BLaER1 (cell line): ENCODE measurements at regions not wholly inside any gene's neighbourhood (a gene's known extent, or its start where the extent isn't known, plus 50 kb on each side); places are given as distances from the start of the nearest gene placed in this dataset.

ENCODE experiments used
- H3K27ac ChIP-seq: shearing (Covaris generic); formaldehyde crosslinking; 2 replicates; pipeline ENCODE4 v1.8.1; 2022
- H3K27me3 ChIP-seq: shearing (Covaris generic); formaldehyde crosslinking; 2 replicates; pipeline ENCODE4 v1.8.1; 2022
- H3K36me3 ChIP-seq: shearing (Covaris generic); formaldehyde crosslinking; 2 replicates; pipeline ENCODE4 v1.8.1; 2022
- H3K4me1 ChIP-seq: shearing (Covaris generic); formaldehyde crosslinking; 2 replicates; pipeline ENCODE4 v1.8.1; 2022
- H3K4me2 ChIP-seq: shearing (Covaris generic); formaldehyde crosslinking; 2 replicates; pipeline ENCODE4 v1.8.1; 2022
- H3K4me3 ChIP-seq: shearing (Covaris generic); formaldehyde crosslinking; 2 replicates; pipeline ENCODE4 v1.8.1; 2022
- H3K9ac ChIP-seq: shearing (Covaris generic); formaldehyde crosslinking; 2 replicates; pipeline ENCODE4 v1.8.1; 2022
- H3K9me3 ChIP-seq: shearing (Covaris generic); formaldehyde crosslinking; 2 replicates; pipeline ENCODE4 v1.8.1; 2022
- H4K20me1 ChIP-seq: shearing (Covaris generic); formaldehyde crosslinking; 2 replicates; pipeline ENCODE4 v1.8.1; 2022
- Cebpa-rat ChIP-seq: shearing (Covaris generic); IDR thresholded peaks from 2 replicates; pipeline ENCODE4 v1.8.1; 2022

- Histone ChIP-seq H3K27ac (no peak overlapping the region), H3K4me1 (no peaks in the 10 kb centered on the region), H3K4me2 (no peak overlapping the region), H3K9me3 (no peaks in the 10 kb centered on the region), H3K36me3 (no peaks in the 10 kb centered on the region), H3K9ac (no peak overlapping the region), H3K4me3 (no peak overlapping the region), H4K20me1 (no peaks in the 10 kb centered on the region), H3K27me3 (no peaks in the 10 kb centered on the region)
- TF ChIP-seq Cebpa-rat = no peak
Observed at GRCh38 chr12:85688837-85689236, 147.4 kb downstream of the RASSF9 start.

- Histone ChIP-seq H3K9ac (no peak overlapping the region), H3K4me3 (no peak overlapping the region), H3K27ac (no peak overlapping the region), H3K4me2 (no peak overlapping the region), H4K20me1 (no peaks in the 10 kb centered on the region), H3K4me1 (no peaks in the 10 kb centered on the region), H3K27me3 (no peaks in the 10 kb centered on the region), H3K9me3 (no peaks in the 10 kb centered on the region), H3K36me3 (no peaks in the 10 kb centered on the region)
- no peak for TF ChIP-seq Cebpa-rat
Observed at GRCh38 chr12:85690146-85690545, 146.1 kb downstream of the RASSF9 start.

- H3K4me3 ChIP-seq = no peak overlapping the region
Observed at GRCh38 chr12:85693093-85693665, 143.0 kb downstream of the RASSF9 start.

DNA sequence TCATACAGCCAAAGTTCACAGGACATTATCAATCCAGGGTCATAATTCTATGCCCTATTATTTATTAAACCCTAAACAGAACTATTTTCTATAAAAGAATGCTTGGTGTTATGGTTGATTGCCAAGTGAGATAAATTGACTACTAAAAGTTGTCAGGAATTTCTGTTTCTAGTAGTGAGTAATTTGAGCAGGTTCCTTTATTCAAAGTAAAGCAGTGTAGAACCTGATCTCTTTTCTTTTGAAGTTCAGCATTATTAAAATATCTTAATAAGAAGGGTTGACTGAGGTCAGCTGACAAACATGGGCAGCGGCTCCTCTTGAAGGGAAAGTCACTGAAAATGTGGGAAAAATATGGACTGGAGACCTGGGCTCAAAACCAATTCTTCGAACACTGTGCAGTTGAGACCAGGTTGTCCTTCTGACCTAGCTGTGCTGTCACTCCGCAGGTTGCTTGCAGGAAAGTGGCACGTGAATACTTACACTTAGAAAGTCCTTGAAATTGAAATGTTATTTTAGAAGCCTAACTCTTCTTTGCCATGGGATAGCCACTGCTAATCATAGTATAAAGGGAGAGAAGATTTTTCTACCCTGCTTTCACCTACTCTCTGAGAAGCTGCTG is 141.0 kb downstream of the RASSF9 start:
- Histone ChIP-seq H3K4me1 (no peaks in the 10 kb centered on the region), H4K20me1 (no peaks in the 10 kb centered on the region), H3K36me3 (no peaks in the 10 kb centered on the region), H3K27ac (no peak overlapping the region), H3K4me3 (no peak overlapping the region), H3K27me3 (no peaks in the 10 kb centered on the region), H3K4me2 (no peak overlapping the region), H3K9ac (no peak overlapping the region), H3K9me3 (no peaks in the 10 kb centered on the region)
- no peak for TF ChIP-seq Cebpa-rat

More at GRCh38 chr12:85693093-85693665, 143.0 kb downstream of the RASSF9 start:
- no peak overlapping the region for H3K9ac ChIP-seq
- no peaks in the 10 kb centered on the region for H3K27me3 ChIP-seq
- no peaks in the 10 kb centered on the region for H3K4me1 ChIP-seq
- TF ChIP-seq Cebpa-rat = no peak
- H3K36me3 ChIP-seq = no peaks in the 10 kb centered on the region
- no peak overlapping the region for H3K4me2 ChIP-seq
- no peaks in the 10 kb centered on the region for H4K20me1 ChIP-seq
- H3K9me3 ChIP-seq = no peaks in the 10 kb centered on the region
- H3K27ac ChIP-seq = no peak overlapping the region

GRCh38 chr12:85697003-85697402 is 139.2 kb downstream of the RASSF9 start:
- no peaks in the 10 kb centered on the region for H3K36me3 ChIP-seq
- H4K20me1 ChIP-seq = no peaks in the 10 kb centered on the region
- TF ChIP-seq Cebpa-rat = no peak
- H3K27ac ChIP-seq = no peak overlapping the region
- H3K9ac ChIP-seq = no peak overlapping the region
- no peak overlapping the region for H3K4me2 ChIP-seq
- H3K4me1 ChIP-seq = no peaks in the 10 kb centered on the region
- H3K4me3 ChIP-seq = no peak overlapping the region
- no peaks in the 10 kb centered on the region for H3K27me3 ChIP-seq
- H3K9me3 ChIP-seq = no peaks in the 10 kb centered on the region

DNA sequence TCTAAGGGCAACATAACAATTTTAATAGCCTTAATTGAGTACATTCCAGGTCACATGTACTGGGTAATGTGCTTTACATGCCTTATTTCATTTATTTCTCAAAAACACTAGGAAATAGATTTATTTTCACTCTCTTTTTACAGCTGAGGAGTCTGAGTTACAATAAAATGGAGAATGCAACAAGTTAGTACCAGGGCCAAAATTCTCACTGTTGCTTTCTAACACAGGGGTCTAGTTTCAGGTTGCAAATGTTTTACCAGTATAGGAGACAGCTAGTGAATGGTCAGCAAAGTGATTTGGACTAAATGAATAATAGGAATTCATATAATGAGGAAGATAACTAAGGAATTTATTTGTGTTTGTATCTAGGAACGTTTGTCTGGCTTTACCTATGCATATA is 137.3 kb downstream of the RASSF9 start:
- no peak for TF ChIP-seq Cebpa-rat
- H3K9me3 ChIP-seq = no peaks in the 10 kb centered on the region
- H3K4me2 ChIP-seq = no peak overlapping the region
- no peaks in the 10 kb centered on the region for H4K20me1 ChIP-seq
- no peaks in the 10 kb centered on the region for H3K27me3 ChIP-seq
- H3K36me3 ChIP-seq = no peaks in the 10 kb centered on the region
- no peaks in the 10 kb centered on the region for H3K4me1 ChIP-seq
- H3K9ac ChIP-seq = no peak overlapping the region
- no peak overlapping the region for H3K4me3 ChIP-seq
- H3K27ac ChIP-seq = no peak overlapping the region

- no peaks in the 10 kb centered on the region for H4K20me1 ChIP-seq
- TF ChIP-seq Cebpa-rat = no peak
- H3K4me2 ChIP-seq = no peak overlapping the region
- no peaks in the 10 kb centered on the region for H3K4me1 ChIP-seq
- H3K36me3 ChIP-seq = no peaks in the 10 kb centered on the region
- no peaks in the 10 kb centered on the region for H3K9me3 ChIP-seq
- H3K27me3 ChIP-seq = no peaks in the 10 kb centered on the region
- H3K9ac ChIP-seq = no peak overlapping the region
- H3K27ac ChIP-seq = no peak overlapping the region
- no peak overlapping the region for H3K4me3 ChIP-seq
Observed at GRCh38 chr12:85708775-85709174, 127.4 kb downstream of the RASSF9 start.

GRCh38 chr12:85711735-85712390 is 124.3 kb downstream of the RASSF9 start:
- H3K27ac ChIP-seq = no peak overlapping the region
- H3K4me3 ChIP-seq = no peak overlapping the region
- H3K9me3 ChIP-seq = no peaks in the 10 kb centered on the region
- no peaks in the 10 kb centered on the region for H3K27me3 ChIP-seq
- no peak for TF ChIP-seq Cebpa-rat
- H4K20me1 ChIP-seq = no peaks in the 10 kb centered on the region
- H3K9ac ChIP-seq = no peak overlapping the region
- no peaks in the 10 kb centered on the region for H3K4me1 ChIP-seq
- H3K4me2 ChIP-seq = no peak overlapping the region
- no peaks in the 10 kb centered on the region for H3K36me3 ChIP-seq

- H3K4me2 ChIP-seq = no peak overlapping the region
- H3K27me3 ChIP-seq = no peaks in the 10 kb centered on the region
- H4K20me1 ChIP-seq = no peaks in the 10 kb centered on the region
- no peaks in the 10 kb centered on the region for H3K36me3 ChIP-seq
- no peak overlapping the region for H3K9ac ChIP-seq
- no peaks in the 10 kb centered on the region for H3K9me3 ChIP-seq
- no peaks in the 10 kb centered on the region for H3K4me1 ChIP-seq
- no peak overlapping the region for H3K27ac ChIP-seq
- no peak overlapping the region for H3K4me3 ChIP-seq
- TF ChIP-seq Cebpa-rat = no peak
Observed at GRCh38 chr12:85713373-85713772, 122.8 kb downstream of the RASSF9 start.

GRCh38 chr12:85714425-85714824 is 121.8 kb downstream of the RASSF9 start:
- no peaks in the 10 kb centered on the region for H3K27me3 ChIP-seq

More at GRCh38 chr12:85714425-85714824, 121.8 kb downstream of the RASSF9 start:
- no peak for TF ChIP-seq Cebpa-rat
- H4K20me1 ChIP-seq = no peaks in the 10 kb centered on the region
- no peak overlapping the region for H3K4me2 ChIP-seq
- no peaks in the 10 kb centered on the region for H3K9me3 ChIP-seq
- no peaks in the 10 kb centered on the region for H3K4me1 ChIP-seq
- H3K27ac ChIP-seq = no peak overlapping the region
- no peak overlapping the region for H3K9ac ChIP-seq
- no peak overlapping the region for H3K4me3 ChIP-seq
- H3K36me3 ChIP-seq = no peaks in the 10 kb centered on the region
